RPMI7951 (cell line): ENCODE measurements at regions not wholly inside any gene's neighbourhood (a gene's known extent, or its start where the extent isn't known, plus 50 kb on each side); places are given as distances from the start of the nearest gene placed in this dataset.
"Not testable (repeated sequence)": the region's sequence is repeated elsewhere in the genome, so short reads cannot be mapped to it uniquely, and the experiment has no call there.

Experiments used
- DNase-seq: peaks from one replicate; pipeline ENCODE4 v3.0.0-alpha.2; 2012; ENCODE audit warnings: low read depth

DNA sequence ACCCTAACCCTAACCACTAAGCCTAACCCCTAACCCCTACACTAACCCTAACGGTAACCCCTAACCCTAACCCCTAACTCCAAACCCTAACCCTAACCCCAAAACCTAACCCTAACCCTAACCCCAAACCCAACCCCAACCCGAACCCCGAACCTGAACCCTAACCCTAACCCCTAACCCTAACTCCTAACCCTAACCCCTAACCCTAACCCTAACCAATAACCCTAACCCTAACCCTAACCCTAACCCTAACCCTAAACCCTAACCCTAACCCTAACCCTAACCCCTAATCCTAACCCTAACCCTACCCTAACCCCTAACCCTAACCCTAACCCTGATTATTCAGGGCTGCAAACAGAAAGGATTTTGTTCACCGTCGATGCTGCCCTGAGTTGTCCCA is 144.6 kb upstream of the DUSP22 start:
- DNase-seq = not testable (repeated sequence)

DNA sequence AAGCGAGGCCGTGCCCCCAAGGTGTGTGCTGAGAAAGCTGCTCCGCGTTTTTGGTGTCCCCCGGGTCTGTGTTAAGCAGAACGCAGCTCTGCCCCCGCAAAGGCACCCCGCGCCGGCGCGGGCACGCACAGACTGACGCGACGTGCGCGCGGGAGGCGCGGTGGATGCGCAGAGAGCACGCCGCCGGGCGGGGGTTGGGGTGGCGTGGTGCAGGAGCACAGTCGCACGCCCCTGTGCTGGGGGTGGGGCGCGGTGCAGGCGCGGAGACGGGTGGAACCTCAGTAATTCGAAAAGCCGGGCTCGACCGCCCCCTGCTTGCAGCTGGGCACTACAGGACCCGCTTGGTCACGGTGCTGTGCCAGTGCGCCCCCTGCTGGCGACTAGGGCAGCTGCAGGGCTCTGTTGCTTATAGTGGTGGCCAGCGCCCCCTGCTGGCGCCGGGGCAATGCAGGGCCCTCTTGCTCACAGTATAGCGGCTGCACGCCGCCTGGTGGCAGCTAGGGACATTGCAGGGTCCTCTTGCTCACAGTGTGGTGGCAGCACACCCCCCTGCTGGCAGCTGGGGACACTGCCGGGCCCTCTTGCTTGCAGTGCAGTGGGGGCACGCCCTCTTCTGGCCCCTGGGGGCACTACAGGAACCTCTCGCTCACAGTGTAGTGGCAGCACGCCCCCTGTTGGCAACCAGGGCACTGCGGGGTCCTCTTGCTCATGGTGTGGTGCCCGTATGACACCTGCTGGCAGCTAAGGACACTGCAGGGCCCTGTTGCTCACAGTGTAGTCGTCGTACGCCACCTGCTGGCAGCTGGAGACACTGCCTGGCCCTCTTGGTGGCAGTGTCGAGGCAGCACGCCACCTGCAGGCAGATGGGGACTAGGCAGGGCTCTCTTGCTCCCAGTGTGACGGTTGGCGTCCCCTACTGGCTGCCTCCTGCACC is 144.0 kb upstream of the DUSP22 start:
- not testable (repeated sequence) for DNase-seq

DNA sequence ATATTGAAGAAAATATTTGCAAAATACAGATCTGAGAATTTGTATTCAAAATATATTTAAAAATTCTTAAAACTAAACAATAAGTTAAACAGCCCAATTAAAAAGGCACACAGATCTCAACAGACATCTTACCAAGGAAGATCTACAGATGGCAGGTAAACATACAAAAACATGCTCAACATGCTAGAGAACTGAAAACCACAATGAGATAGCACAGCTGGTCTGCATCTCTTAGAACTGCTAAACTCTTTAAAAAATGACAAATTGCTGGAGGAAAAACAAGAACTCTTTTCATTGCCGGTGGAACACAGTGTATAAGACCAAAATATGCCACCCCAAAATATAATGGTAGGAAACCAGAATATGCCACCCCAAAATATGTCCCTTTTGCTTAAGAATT is 142.1 kb upstream of the DUSP22 start:
- DNase-seq = not testable (repeated sequence)

DNA sequence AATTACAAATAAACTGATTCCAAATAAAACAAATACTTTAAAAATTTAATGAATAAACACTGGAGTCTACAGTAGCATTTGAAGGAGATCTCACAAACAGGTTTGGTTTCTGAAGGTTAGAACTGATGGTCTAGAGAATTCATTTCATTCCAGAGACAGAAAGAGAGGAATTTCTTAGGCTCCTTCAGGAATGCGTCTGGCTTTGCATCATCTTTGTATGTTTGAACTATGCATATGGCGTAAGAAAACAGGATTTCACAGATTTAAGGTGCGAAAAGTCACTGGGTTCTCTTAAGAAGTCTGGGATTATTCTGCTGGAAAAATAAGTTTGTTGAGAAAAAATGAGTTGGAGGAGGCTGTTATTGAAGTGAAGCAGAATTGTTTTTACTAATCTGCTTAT is 139.9 kb upstream of the DUSP22 start:
- DNase-seq = not testable (repeated sequence)

DNA sequence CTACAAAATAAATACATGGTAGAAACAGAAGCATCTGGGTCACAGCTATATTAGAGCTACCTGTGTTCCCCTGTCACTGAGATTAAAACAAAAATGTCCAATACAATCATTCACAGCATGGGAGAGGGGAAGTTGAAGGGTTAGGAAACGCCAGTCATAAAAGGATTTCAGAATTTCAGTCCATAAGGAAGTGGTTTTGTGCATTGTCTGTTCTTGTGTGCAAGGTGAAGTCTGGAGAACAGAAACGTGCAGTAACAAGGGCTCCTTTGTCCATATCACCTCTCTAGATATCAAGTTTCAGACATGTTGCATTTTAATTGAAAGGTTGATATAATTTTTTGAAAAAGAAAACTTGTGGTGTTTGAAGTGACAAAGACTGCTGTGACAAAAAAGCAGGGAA is 139.3 kb upstream of the DUSP22 start:
- not testable (repeated sequence) for DNase-seq

DNA sequence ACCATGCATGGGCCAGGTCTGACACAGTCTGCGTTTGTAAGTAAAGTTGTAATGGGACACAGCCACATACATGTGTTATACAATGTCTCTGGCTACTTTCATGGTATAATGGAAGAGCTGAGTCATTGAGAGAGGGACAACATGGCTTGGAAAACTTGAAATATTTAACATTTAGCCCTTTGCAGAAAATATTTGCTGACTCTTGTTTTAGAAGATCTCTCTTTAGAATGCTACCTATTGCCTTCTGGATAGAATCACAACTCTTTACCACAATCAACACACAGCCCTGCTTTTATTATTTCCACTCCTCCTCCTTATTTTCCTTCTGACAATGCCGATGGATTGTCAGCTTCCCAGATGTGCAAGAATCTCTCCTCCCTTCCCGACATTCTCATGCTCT is 138.4 kb upstream of the DUSP22 start:
- not testable (repeated sequence) for DNase-seq

DNA sequence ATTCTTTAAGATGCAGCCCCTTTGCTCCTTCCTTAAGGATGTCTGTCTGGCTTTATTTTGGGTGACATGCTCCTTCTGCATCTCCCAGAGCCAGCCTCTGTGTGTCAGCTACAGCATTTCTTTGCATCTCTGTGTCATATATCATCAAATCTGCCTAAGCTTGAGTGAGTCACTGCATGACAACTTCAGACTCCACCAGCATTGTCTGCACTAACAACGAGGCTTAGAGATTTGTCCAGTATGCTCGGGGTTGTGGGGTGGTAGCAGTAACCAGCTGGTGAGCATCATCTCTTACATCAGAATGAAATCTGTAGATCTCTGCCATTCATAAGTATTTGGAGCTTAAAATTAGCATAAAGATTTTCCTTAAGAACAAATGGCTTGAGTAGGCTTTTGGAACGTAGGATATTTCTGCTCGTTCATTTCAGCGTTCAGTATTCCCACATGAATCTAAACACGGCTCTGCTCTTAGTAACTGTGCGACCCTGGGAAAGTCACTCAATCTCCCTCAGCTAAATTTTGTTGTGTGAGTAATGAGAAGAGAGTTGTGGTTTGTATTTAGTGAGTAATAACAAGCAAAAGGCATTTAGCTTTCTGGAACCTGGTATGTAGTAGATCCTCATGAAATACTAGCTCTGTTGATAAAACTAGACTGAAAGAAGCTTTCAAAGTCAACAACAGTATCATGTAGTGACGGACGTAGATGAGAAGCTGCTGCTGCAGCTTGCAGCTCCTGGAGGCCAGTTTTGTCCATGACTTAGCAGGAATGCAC is 137.8 kb upstream of the DUSP22 start:
- DNase-seq = peak; percentile 43

DNA sequence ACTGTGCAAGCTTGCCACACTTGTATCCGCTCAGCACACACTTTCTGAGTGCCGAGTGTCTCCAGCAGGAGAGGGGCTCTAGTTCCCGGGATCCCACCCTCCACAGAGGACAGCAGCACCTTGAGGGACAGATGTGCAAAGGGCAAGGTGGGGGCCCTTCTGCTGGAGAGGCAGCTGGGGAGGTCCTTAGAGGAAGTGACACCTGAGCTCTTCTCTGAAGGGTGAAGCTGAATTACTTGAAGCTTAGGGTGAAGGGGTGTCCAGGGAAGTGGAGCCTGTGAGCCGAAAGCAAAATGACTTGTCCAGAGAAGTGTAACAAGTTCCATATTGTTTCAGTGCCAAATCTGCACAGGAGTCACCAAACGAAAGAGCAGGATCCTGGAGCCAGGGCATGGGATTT is 136.3 kb upstream of the DUSP22 start:
- no peak for DNase-seq

DNA sequence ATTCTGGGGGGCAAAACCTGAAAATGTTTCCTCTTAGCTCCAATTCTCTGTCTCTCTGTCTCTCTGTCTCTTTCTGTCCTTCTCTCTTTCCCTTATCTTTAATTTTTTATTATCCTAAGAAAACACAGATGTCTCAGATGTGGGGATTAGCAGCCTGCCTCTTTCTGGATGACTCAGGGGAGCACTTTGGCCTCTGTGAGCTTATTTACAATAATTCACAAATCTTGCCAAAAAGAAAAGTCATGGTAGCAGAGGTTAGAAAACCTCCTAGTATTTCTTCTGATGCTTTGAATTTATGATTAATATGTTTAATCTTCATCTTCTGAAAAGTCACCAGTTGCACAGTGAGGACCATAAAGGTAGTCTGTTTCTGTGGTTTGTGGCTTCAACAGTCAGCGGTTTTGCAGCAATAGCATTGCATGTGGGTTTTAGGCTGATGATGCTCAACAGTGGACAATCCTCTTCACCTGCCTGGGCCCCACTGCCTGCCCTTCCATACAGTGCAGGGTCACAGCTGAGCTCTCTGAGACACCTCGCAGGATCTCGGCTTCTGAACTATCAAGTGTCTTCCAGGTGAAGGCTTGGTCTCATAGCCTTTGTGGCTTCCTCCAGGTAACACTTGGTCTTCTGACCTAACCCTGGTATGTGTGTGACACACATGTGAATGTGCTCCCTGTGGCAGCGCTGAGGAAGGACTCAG is 135.7 kb upstream of the DUSP22 start:
- not testable (repeated sequence) for DNase-seq

DNA sequence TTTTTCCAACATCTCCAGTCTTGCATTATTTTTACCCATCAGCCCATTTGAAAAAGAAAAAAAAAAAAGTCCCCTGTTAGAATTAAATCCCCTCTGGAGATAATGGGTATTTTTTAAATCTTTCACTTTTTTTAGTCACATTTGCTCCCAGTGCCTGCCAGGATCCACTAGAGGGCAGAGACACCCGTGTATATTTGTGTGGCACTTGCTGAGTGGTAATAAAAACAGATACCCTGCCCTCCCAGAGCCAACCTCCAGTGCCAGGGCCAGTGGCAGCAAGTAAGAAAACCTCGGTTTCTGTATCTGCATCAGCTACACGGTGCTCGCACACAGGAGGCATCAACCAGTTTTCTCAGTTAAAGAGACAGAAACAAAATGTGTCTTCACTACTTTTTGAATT is 135.1 kb upstream of the DUSP22 start:
- not testable (repeated sequence) for DNase-seq

DNA sequence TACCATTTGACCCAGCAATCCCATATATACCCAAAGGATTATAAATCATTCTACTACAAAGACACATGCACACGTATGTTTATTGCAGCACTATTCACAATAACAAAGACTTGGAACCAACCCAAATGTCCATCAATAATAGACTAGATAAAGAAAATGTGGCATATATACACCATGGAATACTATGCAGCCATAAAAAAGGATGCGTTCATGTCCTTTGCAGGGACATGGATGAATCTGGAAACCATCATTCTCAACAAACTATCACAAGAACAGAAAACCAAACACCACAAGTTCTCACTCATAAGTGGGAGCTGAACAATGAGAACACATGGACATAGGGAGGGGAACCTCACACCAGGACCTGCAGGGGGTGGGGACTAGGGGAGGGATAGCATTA is 130.6 kb upstream of the DUSP22 start:
- not testable (repeated sequence) for DNase-seq

DNA sequence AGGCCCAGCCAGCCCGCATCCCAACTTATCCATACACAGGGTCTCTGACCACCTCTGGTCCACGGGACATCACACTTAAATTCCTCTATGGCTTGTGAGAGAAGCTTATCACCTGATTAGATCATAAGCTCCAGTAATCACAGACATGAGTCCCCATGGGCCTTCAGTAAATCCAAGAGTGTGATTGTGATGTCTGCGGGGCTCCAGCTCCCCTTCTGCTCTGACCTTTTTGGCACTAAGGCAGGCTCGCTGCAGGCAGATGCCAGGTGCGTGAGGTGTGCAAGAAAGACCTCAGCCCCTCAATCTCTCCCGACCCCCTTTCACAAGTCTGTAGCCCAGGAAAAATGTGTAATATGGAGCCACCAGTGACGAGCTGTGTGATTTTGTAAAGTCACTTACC is 127.6 kb upstream of the DUSP22 start:
- no peak for DNase-seq

DNA sequence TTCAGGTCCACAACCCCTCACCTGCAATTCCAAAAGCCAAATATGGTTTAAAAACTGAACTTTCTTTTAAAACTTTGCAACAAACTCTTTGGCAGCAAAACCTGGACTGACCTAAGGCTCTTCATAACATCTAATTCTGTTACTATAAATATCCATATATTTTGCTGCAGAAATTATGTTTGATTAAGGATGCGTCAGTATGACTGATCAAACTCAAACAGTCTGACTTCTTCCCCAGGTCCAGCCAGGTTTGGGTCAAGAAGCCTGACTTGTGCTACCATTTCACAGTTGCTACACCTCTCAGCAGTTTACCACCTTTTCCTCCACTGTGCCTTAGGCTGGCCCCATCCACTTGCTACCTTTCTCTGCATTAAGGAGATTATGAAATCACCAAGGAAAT is 127.0 kb upstream of the DUSP22 start:
- DNase-seq = no peak

DNA sequence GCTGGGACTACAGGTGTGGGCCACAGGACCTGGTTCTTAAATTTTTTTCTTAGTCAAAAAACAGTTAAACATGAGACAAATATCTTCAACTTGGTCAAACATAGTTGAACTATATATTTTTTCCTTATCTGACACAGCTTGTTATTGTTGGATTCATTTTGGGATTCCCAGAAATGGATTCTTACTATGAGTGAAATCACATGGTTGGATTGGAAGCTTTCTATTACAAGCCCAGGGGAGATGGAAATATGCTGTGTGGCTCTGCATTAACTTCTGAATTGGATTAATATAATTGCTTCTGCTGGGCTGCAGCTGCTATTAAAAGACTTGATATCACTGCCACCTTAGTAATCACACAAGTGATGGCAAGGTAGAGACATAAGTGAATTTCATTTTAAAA is 126.4 kb upstream of the DUSP22 start:
- no peak for DNase-seq

DNA sequence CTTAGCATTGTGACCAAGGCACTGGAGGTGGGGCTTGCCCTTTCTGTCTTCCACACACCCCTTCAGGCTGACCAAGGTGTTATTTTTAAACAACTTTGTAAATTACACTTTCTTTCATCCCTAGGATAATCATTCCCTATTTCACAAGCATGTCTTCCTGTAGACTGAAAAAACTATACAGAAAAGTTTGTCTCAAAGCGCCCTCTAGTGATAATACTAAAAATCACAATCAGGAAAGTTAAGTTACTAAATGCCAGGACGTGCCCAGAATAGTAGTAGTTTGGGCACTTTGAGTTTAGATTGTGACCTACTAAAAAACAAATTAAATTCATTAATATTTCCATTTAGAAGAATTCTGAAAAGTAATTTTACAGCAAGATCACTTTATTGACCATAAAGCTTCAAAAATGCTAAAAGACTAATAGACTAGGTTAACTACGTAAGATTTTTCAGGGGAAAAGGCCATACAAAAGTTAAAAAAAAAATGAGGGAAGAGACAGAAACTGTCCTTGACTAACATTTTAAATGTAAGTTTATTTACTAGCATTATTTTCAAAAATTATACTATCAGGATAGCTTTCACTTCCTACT is 123.3 kb upstream of the DUSP22 start:
- DNase-seq = peak; percentile 58

DNA sequence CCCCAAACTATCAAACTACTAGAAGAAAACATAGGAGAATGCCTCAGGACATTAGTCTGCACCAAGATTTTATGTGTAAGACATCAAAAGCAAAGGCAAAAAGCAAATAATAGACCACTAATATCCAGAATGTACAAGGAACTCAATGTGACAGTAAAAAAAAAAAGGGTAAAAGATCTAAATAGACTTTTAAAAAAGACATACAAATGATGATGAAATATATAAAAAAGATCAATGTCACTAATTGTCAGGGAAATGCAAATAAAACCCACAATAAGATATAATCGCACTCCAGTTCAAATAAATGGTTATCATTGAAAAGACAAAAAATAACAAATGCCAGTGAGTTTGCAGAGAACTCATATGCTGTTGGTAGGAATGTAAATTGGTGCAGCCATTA is 118.3 kb upstream of the DUSP22 start:
- no peak for DNase-seq

DNA sequence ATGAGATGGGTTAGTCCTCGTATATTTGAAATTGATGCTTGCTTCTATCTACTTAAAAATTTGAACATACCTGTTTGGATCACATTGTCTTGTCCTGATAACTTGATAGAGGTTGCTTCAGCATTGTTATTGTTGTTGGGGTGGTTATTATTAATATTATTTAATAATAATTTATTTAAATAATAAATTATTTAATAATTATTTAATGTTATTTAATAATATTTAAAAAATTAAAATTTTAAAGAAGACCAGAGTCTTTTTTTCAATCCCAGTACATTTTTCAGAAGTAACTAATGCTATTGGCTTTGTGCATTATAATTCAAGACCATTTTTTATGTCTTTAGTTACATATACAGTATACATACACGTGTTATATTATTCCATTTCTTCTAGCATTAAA is 116.6 kb upstream of the DUSP22 start:
- no peak for DNase-seq

DNA sequence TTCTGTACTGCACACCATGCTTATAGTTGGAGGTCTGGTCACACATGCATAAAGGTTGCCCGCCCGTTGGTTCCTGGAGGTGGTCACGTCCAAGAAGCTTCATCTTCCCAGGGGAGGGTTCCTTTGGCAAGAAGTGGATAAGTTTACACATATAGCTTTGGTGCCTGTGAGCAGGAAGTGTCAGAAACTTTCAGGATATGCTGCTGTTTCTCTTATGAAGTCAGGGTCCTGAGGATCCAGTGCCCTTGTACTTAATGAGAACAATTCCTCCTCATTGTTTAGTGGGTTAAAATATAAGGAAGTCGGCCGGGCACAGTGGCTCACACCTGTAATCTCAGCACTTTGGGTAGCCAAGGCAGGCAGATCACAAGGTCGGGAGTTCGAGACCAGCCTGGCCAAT is 115.5 kb upstream of the DUSP22 start:
- no peak for DNase-seq

DNA sequence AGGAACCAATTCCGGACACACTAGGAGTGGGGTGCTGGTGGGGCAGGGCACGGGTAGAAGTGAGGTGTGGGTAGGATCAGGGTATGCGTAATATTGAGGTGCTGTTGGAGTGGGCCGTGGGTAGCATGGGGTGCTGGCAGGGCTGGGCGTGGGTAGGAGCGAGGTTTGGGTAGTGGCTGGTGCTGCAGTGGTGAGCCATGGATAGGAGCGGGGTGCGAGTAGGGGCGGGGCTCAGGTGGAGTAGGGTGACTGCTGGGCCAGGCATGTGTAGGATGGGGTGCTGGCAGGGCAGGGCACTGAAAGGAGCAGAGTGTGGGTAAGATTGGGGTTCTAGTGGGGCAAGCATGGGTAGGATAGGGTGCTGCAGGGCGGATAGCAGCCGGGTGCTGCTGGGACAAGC is 114.2 kb upstream of the DUSP22 start:
- DNase-seq = no peak

DNA sequence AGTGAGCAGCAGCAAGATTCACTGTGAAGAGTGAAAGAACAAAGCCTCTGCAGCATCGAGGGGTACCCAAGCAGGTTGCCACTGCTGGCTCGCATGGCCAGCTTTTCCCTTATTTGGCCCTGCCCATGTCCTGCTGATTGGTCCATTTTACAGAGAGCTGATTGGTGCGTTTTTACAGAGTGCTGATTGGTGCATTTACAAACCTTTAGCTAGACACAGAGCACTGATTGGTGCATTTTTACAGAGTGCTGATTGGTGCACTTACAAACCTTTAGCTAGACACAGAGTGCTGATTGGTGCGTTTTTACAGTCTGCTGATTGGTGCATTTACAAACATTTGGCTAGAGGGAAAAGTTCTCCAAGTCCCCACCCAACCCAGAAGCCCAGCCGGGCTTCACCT is 113.4 kb upstream of the DUSP22 start:
- DNase-seq = not testable (repeated sequence)

DNA sequence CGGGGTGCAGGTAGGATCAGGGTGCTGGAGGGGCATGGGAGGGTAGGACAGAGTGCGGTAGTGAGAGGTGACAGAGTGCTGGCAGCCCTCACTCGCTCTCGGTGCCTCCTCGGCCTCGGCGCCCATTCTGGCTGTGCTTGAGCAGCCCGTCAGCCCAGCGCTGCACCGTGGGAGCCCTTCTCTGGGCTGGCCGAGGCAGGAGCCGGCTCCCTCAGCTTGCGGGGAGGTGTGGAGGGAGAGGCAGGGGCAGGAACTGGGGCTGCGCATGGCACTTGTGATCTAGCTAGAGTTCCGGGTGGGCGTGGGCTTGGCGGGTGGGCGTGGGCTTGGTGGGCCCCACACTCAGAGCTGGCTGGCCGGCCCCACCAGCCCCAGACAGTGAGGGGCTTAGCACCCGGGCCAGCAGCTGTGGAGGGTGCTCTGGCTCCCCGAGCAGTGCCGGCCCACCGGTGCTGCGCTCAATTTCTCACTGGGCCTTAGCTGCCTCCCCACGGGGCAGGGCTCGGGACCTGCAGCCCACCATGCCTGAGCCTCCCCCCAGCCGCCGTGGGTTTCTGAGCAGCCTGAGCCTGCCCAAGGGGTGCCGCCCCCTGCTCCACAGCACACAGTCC is 112.8 kb upstream of the DUSP22 start:
- DNase-seq = no peak
